SJCRH30 (cell line): ENCODE measurements at regions not wholly inside any gene's neighbourhood (a gene's known extent, or its start where the extent isn't known, plus 50 kb on each side); places are given as distances from the start of the nearest gene placed in this dataset.

Experiments
- DNase-seq, 2 experiments: peaks; one replicate each; pipeline ENCODE4 v3.0.0-alpha.2; 2015 to 2020
- H3K27ac ChIP-seq: fragments of 250-450 bp; sonication (Bioruptor Pico); 2 replicates; pipeline ENCODE4 v1.5.1; 2020; ENCODE audit warnings: mild to moderate bottlenecking, moderate library complexity
- H3K27me3 ChIP-seq: fragments of 250-450 bp; sonication (Bioruptor Pico); 2 replicates; pipeline ENCODE4 v1.5.1; 2020; ENCODE audit warnings: mild to moderate bottlenecking, moderate library complexity
- H3K36me3 ChIP-seq: fragments of 250-450 bp; sonication (Bioruptor Pico); 2 replicates; pipeline ENCODE4 v1.5.1; 2020; ENCODE audit warnings: mild to moderate bottlenecking, moderate library complexity
- H3K4me1 ChIP-seq: fragments of 250-450 bp; sonication (Bioruptor Pico); 2 replicates; pipeline ENCODE4 v1.5.1; 2020; ENCODE audit warnings: mild to moderate bottlenecking, moderate library complexity
- H3K4me3 ChIP-seq: fragments of 250-450 bp; sonication (Bioruptor Pico); 2 replicates; pipeline ENCODE4 v1.5.1; 2020; ENCODE audit warnings: mild to moderate bottlenecking, moderate library complexity
- H3K9me3 ChIP-seq: fragments of 250-450 bp; sonication (Bioruptor Pico); replicated peaks from 2 replicates; pipeline ENCODE4 v1.5.1; 2020; ENCODE audit warnings: mild to moderate bottlenecking, moderate library complexity

DNA sequence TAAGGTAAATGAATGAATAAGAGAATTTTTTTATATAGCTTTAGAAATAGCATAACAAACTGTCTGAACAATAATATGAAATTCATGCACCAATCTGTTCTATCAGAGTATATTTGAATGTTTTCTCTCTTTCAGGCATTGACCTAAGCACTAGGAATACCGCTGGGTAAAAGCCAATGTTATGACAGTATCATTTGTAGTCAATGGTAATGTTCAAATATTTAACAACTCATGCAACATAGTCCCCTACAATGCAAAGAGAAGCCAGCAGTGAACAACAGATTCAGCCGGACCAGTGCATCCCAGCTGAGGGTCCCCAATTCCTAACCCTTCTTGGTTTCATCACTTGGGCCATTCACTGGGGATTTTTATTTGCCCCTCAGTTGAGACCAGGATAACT, 52.6 kb upstream of the MYCBP2 start:
- H3K27ac ChIP-seq, result no peak overlapping the region
- DNase-seq, result no peak

DNA sequence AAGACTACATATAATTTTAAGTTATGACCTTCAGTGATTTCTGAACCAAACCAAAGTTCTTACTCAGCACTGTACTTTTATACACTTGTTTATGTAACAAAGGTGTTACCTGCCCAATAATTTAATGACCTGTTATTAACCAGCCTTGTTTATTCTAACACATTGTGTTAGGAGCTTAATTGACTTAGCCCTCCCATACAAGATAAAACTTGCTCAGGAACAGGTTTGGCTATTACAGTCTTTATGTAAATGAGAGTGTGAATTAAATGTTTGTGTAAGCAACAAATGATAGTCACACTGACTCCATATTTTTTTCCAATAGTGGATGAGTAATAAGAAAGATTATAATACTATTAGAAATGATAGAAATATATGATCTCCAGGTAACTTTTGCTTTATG, 51.8 kb upstream of the MYCBP2 start:
- H3K4me3 ChIP-seq, result no peak overlapping the region
- H3K27ac ChIP-seq, result no peak overlapping the region
- no peaks in the 10 kb centered on the region for H3K9me3 ChIP-seq
- no peaks in the 10 kb centered on the region for H3K27me3 ChIP-seq
- DNase-seq, result no peak
- H3K36me3 ChIP-seq, result no peaks in the 10 kb centered on the region
- H3K4me1 ChIP-seq, result no peaks in the 10 kb centered on the region

More for the DNA sequence above, 52.6 kb upstream of the MYCBP2 start:
- H3K27me3 ChIP-seq, result no peaks in the 10 kb centered on the region
- no peaks in the 10 kb centered on the region for H3K9me3 ChIP-seq
- no peaks in the 10 kb centered on the region for H3K4me1 ChIP-seq
- no peak overlapping the region for H3K4me3 ChIP-seq
- no peaks in the 10 kb centered on the region for H3K36me3 ChIP-seq

DNA sequence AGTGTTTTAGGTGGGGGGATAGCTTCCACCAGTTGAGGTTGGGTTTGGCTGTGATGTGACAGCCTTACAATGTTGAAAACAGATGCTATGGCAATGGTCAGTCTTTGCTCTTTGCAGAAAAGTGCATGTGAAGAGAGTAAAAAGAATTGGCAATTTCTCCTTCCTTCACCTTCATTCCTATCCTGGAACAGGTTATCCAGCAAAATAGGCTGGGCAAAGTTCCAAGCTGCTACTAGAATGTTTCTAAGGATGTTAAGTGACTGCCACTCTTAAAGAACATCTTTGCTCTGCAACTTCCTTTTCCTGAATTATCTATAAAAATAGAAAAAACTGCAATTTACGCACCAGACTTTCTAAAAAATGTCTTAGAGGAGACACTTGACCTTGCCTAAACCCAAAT, 50.1 kb upstream of the MYCBP2 start:
- Histone ChIP-seq H3K4me1 (no peaks in the 10 kb centered on the region), H3K9me3 (no peaks in the 10 kb centered on the region), H3K27ac (no peak overlapping the region), H3K36me3 (no peaks in the 10 kb centered on the region), H3K4me3 (no peak overlapping the region), H3K27me3 (no peaks in the 10 kb centered on the region)
- DNase-seq, result no peak
